Right lobe of liver (tissue), 4 donors: ENCODE measurements at regions not wholly inside any gene's neighbourhood (a gene's known extent, or its start where the extent isn't known, plus 50 kb on each side); places are given as distances from the start of the nearest gene placed in this dataset.

Source experiments
- CTCF ChIP-seq, 4 donors: fragments of 200-600 bp in 3 of 4; fragments of 450-650 bp in 1 of 4; IDR thresholded peaks; one replicate each; pipeline versions ENCODE4 v1.5.1 to v1.8.0; 2016 to 2022; ENCODE audit warnings: antibody characterized with exemption in 4 of 4, mild to moderate bottlenecking in 2 of 4
- POLR2A ChIP-seq: fragments of 450-650 bp; IDR thresholded peaks from one replicate; pipeline ENCODE4 v1.6.1; 2017; ENCODE audit warnings: antibody characterized with exemption, mild to moderate bottlenecking
- donor health status: DM: no; HTN: no; CAD: no.
- donor health status: DM: no; HTN: no; CAD: no.
- donor health status: DM: no; HTN: yes; CAD: no.

- no peak for TF ChIP-seq POLR2A
- TF ChIP-seq CTCF (IDR thresholded peaks at IDR 0.05) = no peak
Observed at GRCh38 chr9:110072597-110073355, 135.2 kb downstream of the C9orf152 start.
